NOMO-1 treated with DMSO at 0.1 percent for 48 hours (cell line): ENCODE measurements at regions not wholly inside any gene's neighbourhood (a gene's known extent, or its start where the extent isn't known, plus 50 kb on each side); places are given as distances from the start of the nearest gene placed in this dataset.

Experiments
- DNase-seq: peaks from one replicate; lab custom pipeline; 2025; ENCODE audit not compliant: unreplicated experiment; lab: John Stamatoyannopoulos, UW

- no peak for DNase-seq
Measured at GRCh38 chr7:38002689-38003088, 82.2 kb downstream of the EPDR1 start.

- DNase-seq: no peak
Measured at GRCh38 chr7:38006559-38006958, 86.1 kb downstream of the EPDR1 start.

GRCh38 chr7:38007096-38007495 is 86.7 kb downstream of the EPDR1 start:
- DNase-seq: no peak

- DNase-seq: no peak
Measured at GRCh38 chr7:38013246-38013645, 92.8 kb downstream of the EPDR1 start.

- no peak for DNase-seq
Measured at GRCh38 chr7:38016567-38016966, 96.1 kb downstream of the EPDR1 start.

GRCh38 chr7:38017320-38017719 is 96.9 kb downstream of the EPDR1 start:
- no peak for DNase-seq

- DNase-seq: peak; percentile 12
Measured at GRCh38 chr7:38020121-38020785, 99.8 kb downstream of the EPDR1 start.

GRCh38 chr7:38021892-38022291 is 101.5 kb downstream of the EPDR1 start:
- DNase-seq: no peak

GRCh38 chr7:38025815-38026214 is 105.4 kb downstream of the EPDR1 start:
- DNase-seq: no peak

- no peak for DNase-seq
Measured at GRCh38 chr7:38027884-38028455, 107.5 kb downstream of the EPDR1 start.

- no peak for DNase-seq
Measured at GRCh38 chr7:38034062-38034908, 113.8 kb downstream of the EPDR1 start.

- no peak for DNase-seq
Measured at GRCh38 chr7:38040831-38041230, 120.4 kb downstream of the EPDR1 start.

- no peak for DNase-seq
Measured at GRCh38 chr7:38049679-38050078, 128.4 kb upstream of the STARD3NL start.

- no peak for DNase-seq
Measured at GRCh38 chr7:38051311-38051710, 126.7 kb upstream of the STARD3NL start.

- DNase-seq: no peak
Measured at GRCh38 chr7:38051786-38052185, 126.3 kb upstream of the STARD3NL start.

GRCh38 chr7:38052786-38053185 is 125.3 kb upstream of the STARD3NL start:
- DNase-seq: no peak

GRCh38 chr7:38054199-38054598 is 123.8 kb upstream of the STARD3NL start:
- DNase-seq: no peak

- DNase-seq: no peak
Measured at GRCh38 chr7:38057829-38058228, 120.2 kb upstream of the STARD3NL start.

GRCh38 chr7:38060116-38060515 is 117.9 kb upstream of the STARD3NL start:
- DNase-seq: no peak

GRCh38 chr7:38060637-38061036 is 117.4 kb upstream of the STARD3NL start:
- no peak for DNase-seq

GRCh38 chr7:38066391-38066790 is 111.7 kb upstream of the STARD3NL start:
- DNase-seq: no peak

GRCh38 chr7:38068461-38068860 is 109.6 kb upstream of the STARD3NL start:
- no peak for DNase-seq
